Activated CD4-positive, CD25-positive, alpha-beta regulatory T cell treated with anti-CD3 and anti-CD28 coated beads, Interleukin-2, amount 50 U/mL, for 16 hours (primary cell): ENCODE measurements at regions not wholly inside any gene's neighbourhood (a gene's known extent, or its start where the extent isn't known, plus 50 kb on each side); places are given as distances from the start of the nearest gene placed in this dataset.

Experiments used
- DNase-seq: peaks from one replicate; pipeline ENCODE4 v3.0.0-alpha.2; 2020; ENCODE audit warnings: low read depth, low spot score

- no peak for DNase-seq
Measured at GRCh38 chr4:89599026-89599425, 237.9 kb downstream of the SNCA start.

GRCh38 chr4:89598602-89599001 lies 238.4 kb downstream of the SNCA start:
- DNase-seq, result no peak

- no peak for DNase-seq
Measured at GRCh38 chr4:89595125-89595789, 241.7 kb downstream of the SNCA start.

- no peak for DNase-seq
Measured at GRCh38 chr4:89590128-89590527, 246.8 kb downstream of the SNCA start.

- DNase-seq, result no peak
Measured at GRCh38 chr4:89588421-89588820, 248.5 kb downstream of the SNCA start.

- no peak for DNase-seq
Measured at GRCh38 chr4:89587364-89587763, 249.6 kb downstream of the SNCA start.

- DNase-seq, result no peak
Measured at GRCh38 chr4:89586864-89587263, 250.1 kb downstream of the SNCA start.

GRCh38 chr4:89586318-89586717 lies 250.6 kb downstream of the SNCA start:
- no peak for DNase-seq

- DNase-seq, result no peak
Measured at GRCh38 chr4:89582756-89583505, 254.0 kb downstream of the SNCA start.

GRCh38 chr4:89579771-89580170 lies 257.2 kb downstream of the SNCA start:
- no peak for DNase-seq

- DNase-seq, result no peak
Measured at GRCh38 chr4:89576246-89576645, 260.7 kb downstream of the SNCA start.

GRCh38 chr4:89575840-89576239 lies 261.1 kb downstream of the SNCA start:
- DNase-seq, result no peak

GRCh38 chr4:89574176-89574575 lies 262.8 kb downstream of the SNCA start:
- DNase-seq, result no peak

- DNase-seq, result no peak
Measured at GRCh38 chr4:89573656-89574055, 263.3 kb downstream of the SNCA start.

- DNase-seq, result no peak
Measured at GRCh38 chr4:89572224-89572858, 264.6 kb downstream of the SNCA start.

GRCh38 chr4:89570931-89571330 lies 263.3 kb upstream of the GPRIN3 start:
- DNase-seq, result no peak

- DNase-seq, result no peak
Measured at GRCh38 chr4:89567936-89568335, 260.3 kb upstream of the GPRIN3 start.

GRCh38 chr4:89563431-89563830 lies 255.8 kb upstream of the GPRIN3 start:
- no peak for DNase-seq

- DNase-seq, result no peak
Measured at GRCh38 chr4:89562746-89563145, 255.1 kb upstream of the GPRIN3 start.

- DNase-seq, result no peak
Measured at GRCh38 chr4:89561048-89561447, 253.4 kb upstream of the GPRIN3 start.

GRCh38 chr4:89558147-89558546 lies 250.5 kb upstream of the GPRIN3 start:
- DNase-seq, result no peak

GRCh38 chr4:89556601-89557305 lies 249.2 kb upstream of the GPRIN3 start:
- DNase-seq, result no peak
